GM21528 (cell line): ENCODE measurements at regions not wholly inside any gene's neighbourhood (a gene's known extent, or its start where the extent isn't known, plus 50 kb on each side); places are given as distances from the start of the nearest gene placed in this dataset.

Source experiments
- ATAC-seq: cut with Tn5 transposase; IDR thresholded peaks from one replicate; pipeline ENCODE4 v1.9.1; 2021; ENCODE audit warnings: mild to moderate bottlenecking, moderate library complexity; ENCODE audit not compliant: unreplicated experiment, low FRiP score

DNA sequence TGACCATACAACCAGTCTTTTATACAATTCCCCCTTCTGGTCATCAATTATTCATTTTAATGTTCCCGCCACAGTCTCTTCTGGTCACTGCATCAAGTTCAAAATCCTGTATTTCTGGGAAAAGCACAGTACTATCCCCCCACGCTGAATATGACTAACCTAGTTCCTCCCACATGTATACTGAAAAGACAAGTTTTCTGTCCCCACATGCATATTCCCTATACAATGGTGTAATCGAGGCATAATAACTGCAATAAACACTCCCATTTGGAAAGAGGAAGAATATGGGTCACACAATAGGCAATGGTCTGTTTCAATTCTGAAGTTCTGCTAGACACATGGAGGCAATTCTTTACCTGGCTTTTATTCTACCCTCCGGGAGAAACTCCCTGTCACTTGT is 344.9 kb downstream of the EFNA5 start:
- ATAC-seq, result no peak

DNA sequence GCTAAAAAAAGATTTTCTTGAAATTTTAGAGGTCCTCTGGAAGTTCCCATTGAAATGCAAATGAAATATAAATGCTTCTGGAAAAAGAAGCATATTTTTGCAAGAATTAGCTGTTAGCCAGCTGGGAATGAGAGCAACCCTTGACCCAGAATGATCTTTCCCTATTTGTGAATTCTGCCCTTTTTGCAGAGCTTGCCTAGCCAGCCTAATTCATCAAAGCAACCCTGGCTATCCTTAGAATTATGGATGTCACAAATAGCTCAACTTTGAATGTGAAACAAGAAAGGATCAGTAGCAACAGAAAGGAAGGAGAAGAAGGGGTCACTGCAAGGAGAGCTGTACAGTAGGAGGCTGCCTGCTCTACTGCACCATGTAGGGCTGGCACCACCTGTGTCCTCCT is 345.9 kb downstream of the EFNA5 start:
- ATAC-seq, result no peak

DNA sequence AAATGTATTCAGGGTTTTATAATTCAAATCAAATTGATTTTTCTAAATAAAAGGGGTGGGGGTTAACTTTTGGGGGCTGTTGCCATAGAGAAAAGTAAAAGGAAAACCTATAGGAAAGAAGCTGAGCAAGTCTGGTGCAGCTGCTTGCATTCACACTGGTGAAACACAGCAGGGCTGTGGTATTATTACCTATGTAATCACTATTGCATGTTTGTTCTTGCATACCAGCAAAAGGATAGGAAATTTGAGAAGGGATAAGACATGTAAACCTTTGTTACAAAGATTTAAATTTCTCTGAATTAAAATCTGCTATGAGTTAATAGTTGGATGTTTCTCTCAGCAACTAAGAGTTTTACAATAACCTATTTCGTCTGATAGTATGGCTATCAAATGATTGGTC is 346.7 kb downstream of the EFNA5 start:
- no peak for ATAC-seq

- no peak for ATAC-seq
Measured at GRCh38 chr5:107323536-107323935, 347.2 kb downstream of the EFNA5 start.

DNA sequence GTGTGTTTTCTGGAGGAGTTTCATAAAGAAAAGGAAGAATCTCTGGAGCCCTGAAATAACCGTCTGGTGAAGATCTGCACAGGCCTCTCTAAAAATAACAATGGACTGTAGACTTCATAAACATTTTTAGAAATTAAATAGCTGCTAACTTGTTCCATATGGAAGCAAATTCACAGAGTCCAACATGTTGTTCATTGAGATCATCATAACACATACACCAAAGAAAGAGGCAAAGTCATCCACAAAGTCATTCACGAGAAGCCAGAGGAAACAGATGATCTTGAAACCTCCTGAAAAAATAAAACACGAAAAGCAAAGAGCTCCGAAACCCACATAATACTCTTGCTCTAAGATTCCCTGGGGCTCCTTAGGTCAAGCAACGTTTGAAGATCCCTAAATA is 347.8 kb downstream of the EFNA5 start:
- ATAC-seq, result no peak

DNA sequence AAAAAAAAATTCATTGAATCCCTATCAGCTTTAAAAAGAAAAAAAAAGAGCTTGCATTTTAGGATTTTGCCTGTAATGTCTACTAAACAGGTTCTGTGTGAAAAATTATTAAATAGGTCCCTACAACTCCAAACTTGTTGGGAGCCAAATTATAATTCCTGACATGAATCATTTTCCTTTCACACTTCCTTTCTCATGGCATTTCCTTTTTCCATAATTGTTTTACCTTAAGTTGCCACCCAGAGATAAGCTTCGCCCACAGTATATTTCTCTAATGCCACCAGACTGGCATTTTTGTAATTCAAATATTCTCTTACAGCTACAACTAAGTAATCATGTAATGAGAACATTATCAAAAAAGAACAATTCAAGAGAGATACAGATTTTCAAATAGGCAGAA is 348.8 kb downstream of the EFNA5 start:
- ATAC-seq, result no peak

- no peak for ATAC-seq
Measured at GRCh38 chr5:107320846-107321245, 349.9 kb downstream of the EFNA5 start.

DNA sequence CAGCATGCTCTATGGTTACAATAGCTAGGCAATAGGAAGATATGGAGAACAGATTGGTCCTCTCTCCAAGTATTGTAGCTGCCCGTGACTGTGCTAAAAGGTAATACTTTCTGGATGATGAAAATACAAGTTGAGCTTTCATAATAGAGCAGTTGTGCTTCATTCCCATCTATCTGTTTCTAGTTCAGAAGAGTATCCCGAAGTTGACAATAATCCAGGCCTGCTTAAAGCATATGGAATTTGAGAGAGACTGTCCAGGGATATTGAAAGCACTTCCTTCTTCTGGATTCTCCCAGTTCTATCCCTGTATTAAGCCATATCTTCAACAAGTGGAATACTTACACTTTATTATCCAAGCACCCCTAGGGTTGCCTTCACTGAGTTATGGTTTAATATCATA is 350.4 kb downstream of the EFNA5 start:
- ATAC-seq, result no peak

- no peak for ATAC-seq
Measured at GRCh38 chr5:107319901-107320300, 350.8 kb downstream of the EFNA5 start.

DNA sequence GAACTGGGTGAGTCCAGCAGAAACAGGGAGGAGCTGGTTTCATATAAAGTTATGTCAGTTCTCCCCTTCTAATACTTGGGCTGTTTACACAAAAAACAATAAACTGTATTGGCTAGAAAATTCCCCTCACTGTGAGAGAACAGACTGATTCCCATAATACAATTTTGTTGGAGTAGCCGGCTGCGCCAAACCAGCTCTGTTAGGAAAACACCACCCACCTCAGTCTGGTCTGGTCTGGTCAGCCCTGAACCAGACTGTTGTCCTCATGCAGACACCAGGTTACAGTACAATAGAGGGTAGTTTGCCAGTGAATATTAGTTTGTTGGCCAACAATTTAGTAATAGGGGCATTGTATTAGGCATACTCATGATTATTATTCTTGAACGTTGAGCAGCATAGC is 356.4 kb downstream of the EFNA5 start:
- no peak for ATAC-seq

DNA sequence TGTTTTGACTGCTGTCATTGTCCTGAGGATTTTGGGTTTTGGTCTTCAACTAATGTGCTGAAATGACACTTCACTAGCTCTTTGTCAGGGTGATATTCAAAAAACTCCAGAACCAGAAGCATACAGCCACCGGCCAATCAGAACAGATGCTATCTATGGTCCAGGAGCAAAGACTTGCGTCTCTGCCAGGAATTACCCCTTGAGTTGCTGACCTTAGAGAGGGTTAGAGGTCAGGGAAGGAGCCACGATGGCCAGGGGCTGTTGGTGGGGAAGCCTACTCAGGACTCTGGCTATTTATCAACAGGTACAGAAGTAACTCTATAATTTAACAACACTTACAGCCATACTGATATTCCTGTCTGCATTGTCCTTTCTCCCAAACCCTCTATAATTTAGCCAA is 356.8 kb downstream of the EFNA5 start:
- ATAC-seq, result no peak

- ATAC-seq, result no peak
Measured at GRCh38 chr5:107313098-107313497, 357.6 kb downstream of the EFNA5 start.

GRCh38 chr5:107310181-107310580 is 360.6 kb downstream of the EFNA5 start:
- no peak for ATAC-seq

GRCh38 chr5:107306594-107306993 is 364.1 kb downstream of the EFNA5 start:
- ATAC-seq, result no peak

DNA sequence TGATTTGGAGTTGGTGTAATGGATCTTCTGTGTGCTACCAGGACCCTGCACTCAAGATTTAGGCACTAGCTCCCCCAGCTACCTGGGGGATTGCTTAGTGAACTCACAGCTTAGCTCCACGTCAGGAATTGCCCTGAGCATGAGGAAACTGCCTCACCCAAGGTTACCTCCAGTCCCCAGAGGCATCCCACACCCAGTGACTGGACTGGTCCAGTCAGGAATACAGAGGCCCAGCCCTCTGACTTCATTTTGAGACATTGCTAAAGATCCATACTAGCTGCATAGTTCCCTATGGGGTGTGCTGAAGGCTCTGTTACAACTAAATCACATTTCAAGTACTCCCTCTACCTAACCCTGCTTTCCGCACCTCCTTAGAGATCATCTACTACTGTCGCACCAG is 364.7 kb downstream of the EFNA5 start:
- no peak for ATAC-seq

DNA sequence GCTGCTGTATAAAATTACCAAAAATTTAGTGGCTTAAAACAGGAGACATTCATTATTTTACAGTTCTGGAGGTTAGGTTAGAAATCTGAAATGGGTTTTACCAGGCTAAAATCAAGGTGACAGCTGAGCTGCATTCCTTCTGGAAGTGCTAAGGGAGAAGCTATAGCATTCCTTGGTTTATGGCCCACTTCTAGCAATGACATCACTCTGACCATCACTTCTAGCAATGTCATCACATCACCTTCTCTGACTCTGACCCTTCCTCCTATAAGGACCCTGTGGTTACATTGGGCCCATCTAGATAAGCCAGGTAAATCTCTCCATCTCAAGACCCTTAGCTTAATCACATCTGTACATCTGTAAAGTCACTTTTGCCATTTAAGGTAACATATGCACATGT is 366.1 kb downstream of the EFNA5 start:
- no peak for ATAC-seq

DNA sequence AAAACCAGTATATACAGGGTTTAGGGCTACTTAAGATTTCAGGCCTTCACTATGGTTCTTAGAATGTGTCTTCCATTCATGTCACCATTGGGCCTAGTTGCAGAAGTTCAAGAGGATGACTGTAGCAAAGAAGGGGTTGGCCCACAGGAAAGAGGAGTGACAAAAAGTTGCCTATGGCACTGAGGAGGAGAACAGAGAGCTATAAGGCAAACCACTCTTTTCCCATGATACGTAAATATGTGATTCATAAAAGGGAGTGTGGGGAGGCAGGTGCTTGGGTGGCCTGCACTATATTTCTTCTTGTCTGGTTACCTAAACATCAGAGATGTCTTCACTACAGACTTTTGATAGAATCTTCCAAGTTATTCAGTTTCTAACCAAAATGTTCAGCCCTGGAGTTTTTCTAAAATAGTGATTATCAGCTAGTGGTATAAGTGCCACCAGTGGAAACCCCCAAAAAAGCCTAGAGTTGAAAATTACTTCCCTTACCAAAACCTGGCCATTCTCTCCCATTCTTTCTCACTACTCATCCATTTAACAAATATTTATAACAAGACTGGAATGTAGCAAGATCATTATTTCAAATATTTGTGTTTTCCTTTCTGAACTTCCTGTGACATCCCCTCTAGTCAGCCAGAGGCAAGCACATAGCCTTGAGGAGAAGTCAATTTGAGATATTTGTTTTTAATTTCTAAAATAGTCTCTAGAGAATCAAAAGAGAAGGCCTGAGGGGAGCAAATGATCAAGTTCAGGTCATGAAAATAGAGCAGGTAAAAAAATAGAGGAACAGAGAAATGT is 367.4 kb downstream of the EFNA5 start:
- no peak for ATAC-seq

GRCh38 chr5:107302441-107302840 is 368.3 kb downstream of the EFNA5 start:
- ATAC-seq, result no peak

GRCh38 chr5:107301999-107302398 is 368.7 kb downstream of the EFNA5 start:
- no peak for ATAC-seq

GRCh38 chr5:107300721-107301327 is 369.9 kb downstream of the EFNA5 start:
- no peak for ATAC-seq

GRCh38 chr5:107296572-107296971 is 374.2 kb downstream of the EFNA5 start:
- no peak for ATAC-seq

GRCh38 chr5:107295914-107296313 is 374.8 kb downstream of the EFNA5 start:
- no peak for ATAC-seq
